SK-N-SH (cell line): ENCODE measurements at regions not wholly inside any gene's neighbourhood (a gene's known extent, or its start where the extent isn't known, plus 50 kb on each side); places are given as distances from the start of the nearest gene placed in this dataset.

Experiments
- CTCF ChIA-PET: fragments of 300-600, 350-600 bp; formaldehyde crosslinking; extraction: SDS; loops from one replicate; lab custom pipeline; 2021; lab: Yijun Ruan, JAX
- POLR2A ChIA-PET: fragments of 350-600 bp; sonication (Branson Sonifier 250); formaldehyde crosslinking; extraction: SDS; loops from one replicate; lab custom pipeline; 2020; ENCODE audit warnings: antibody characterized with exemption, inconsistent platforms; lab: Yijun Ruan, JAX
- DNase-seq: peaks from one replicate; pipeline ENCODE4 v3.0.0; 2012
- H2AFZ ChIP-seq: fragments of 200-600 bp; sonication (generic); 2 replicates; pipeline ENCODE4 v1.8.1; 2016; ENCODE audit warnings: antibody characterized with exemption, mild to moderate bottlenecking, low read depth
- H3F3A ChIP-seq: fragments of 200-600 bp; sonication (generic); replicated peaks from 2 replicates; pipeline ENCODE3; 2016; ENCODE audit warnings: antibody characterized with exemption, mild to moderate bottlenecking; ENCODE audit not compliant: insufficient read depth
- H3K27ac ChIP-seq, 2 experiments: fragments of 200-500 bp in 1 of 2; fragments of 200-600 bp in 1 of 2; sonication (Bioruptor generic) in 1 of 2; sonication (generic), shearing (Covaris generic) in 1 of 2; 2 replicates each; pipeline versions ENCODE4 v1.5.1 to v1.6.1; 2014 to 2016; ENCODE audit warnings: low read depth in 2 of 2, inconsistent platforms in 1 of 2, low read length in 1 of 2, mild to moderate bottlenecking in 1 of 2, mixed read lengths in 1 of 2
- H3K27me3 ChIP-seq: fragments of 200-600 bp; sonication (generic), shearing (Covaris generic); 2 replicates; pipeline ENCODE4 v1.6.1; 2016; ENCODE audit warnings: mixed run types; ENCODE audit not compliant: insufficient read depth
- H3K36me3 ChIP-seq, 2 experiments: fragments of 200-500 bp in 1 of 2; fragments of 200-600 bp in 1 of 2; sonication (Bioruptor generic) in 1 of 2; sonication (generic) in 1 of 2; replicated peaks in 1 of 2; 2 replicates each; pipeline versions ENCODE3 to v1.5.1; 2014 to 2016; ENCODE audit warnings: low read length in 1 of 2, mild to moderate bottlenecking in 1 of 2; ENCODE audit not compliant: insufficient read depth in 2 of 2, control insufficient read depth in 1 of 2
- H3K4me1 ChIP-seq, 2 experiments: fragments of 200-500 bp in 1 of 2; fragments of 200-600 bp in 1 of 2; sonication (Bioruptor generic) in 1 of 2; sonication (generic), shearing (Covaris generic) in 1 of 2; 2 replicates each; pipeline versions ENCODE4 v1.5.1 to v1.6.1; 2014 to 2016; ENCODE audit warnings: low read depth in 1 of 2, low read length in 1 of 2, mixed run types in 1 of 2; ENCODE audit not compliant: insufficient read depth in 2 of 2, control insufficient read depth in 1 of 2
- H3K4me2 ChIP-seq: fragments of 200-600 bp; sonication (generic), shearing (Covaris generic); 2 replicates; pipeline ENCODE4 v1.6.1; 2017; ENCODE audit warnings: mixed run types
- H3K4me3 ChIP-seq, 2 experiments: fragments of 200-500 bp in 1 of 2; fragments of 200-600 bp in 1 of 2; sonication (Bioruptor generic) in 1 of 2; sonication (generic), shearing (Covaris generic) in 1 of 2; 2 replicates each; pipeline versions ENCODE4 v1.5.1 to v1.8.1; 2014 to 2016; ENCODE audit warnings: low read depth in 2 of 2, inconsistent platforms in 1 of 2, low read length in 1 of 2, mild to moderate bottlenecking in 1 of 2, mixed read lengths in 1 of 2, moderate library complexity in 1 of 2
- H3K79me2 ChIP-seq: fragments of 200-600 bp; sonication (generic); 2 replicates; pipeline ENCODE4 v1.8.1; 2017; ENCODE audit warnings: mild to moderate bottlenecking; ENCODE audit not compliant: insufficient read depth
- H3K9ac ChIP-seq: fragments of 200-600 bp; sonication (generic); 2 replicates; pipeline ENCODE4 v1.6.1; 2017; ENCODE audit warnings: mixed run types
- H3K9me2 ChIP-seq: fragments of 200-600 bp; sonication (generic); 2 replicates; pipeline ENCODE4 v1.6.1; 2017; ENCODE audit warnings: mixed run types
- H3K9me3 ChIP-seq: fragments of 200-600 bp; sonication (generic); 2 replicates; pipeline ENCODE4 v1.6.1; 2017; ENCODE audit warnings: mixed run types, mild to moderate bottlenecking, moderate library complexity
- H4K20me1 ChIP-seq: fragments of 200-600 bp; sonication (generic); 2 replicates; pipeline ENCODE4 v1.6.1; 2017; ENCODE audit warnings: mild to moderate bottlenecking, mixed run types; ENCODE audit not compliant: insufficient read depth
- CHD2 ChIP-seq: fragments of 150-350 bp; IDR thresholded peaks from 2 replicates; pipeline ENCODE4 v1.6.1; 2018; ENCODE audit warnings: low read length; ENCODE audit not compliant: partially characterized antibody
- ELF1 ChIP-seq: IDR thresholded peaks from 2 replicates; pipeline ENCODE4 v1.4.0; 2012
- EP300 ChIP-seq, 2 experiments: IDR thresholded peaks; 2 replicates each; pipeline versions ENCODE4 v1.4.0 to v1.6.1; 2012; ENCODE audit warnings: borderline replicate concordance in 1 of 2, low read depth in 1 of 2, low read length in 1 of 2
- EZH2phosphoT487 ChIP-seq: fragments of 200-600 bp; sonication (generic); IDR thresholded peaks from 2 replicates; pipeline ENCODE4 v1.6.1; 2017; ENCODE audit warnings: low read depth, mixed run types, mild to moderate bottlenecking, antibody characterized with exemption, moderate library complexity, borderline replicate concordance
- FOSL2 ChIP-seq: IDR thresholded peaks from 2 replicates; pipeline ENCODE4 v1.4.0; 2012; ENCODE audit warnings: low read depth, mild to moderate bottlenecking, moderate library complexity, borderline replicate concordance
- FOXM1 ChIP-seq: IDR thresholded peaks from 2 replicates; pipeline ENCODE4 v1.4.0; 2012; ENCODE audit warnings: low read depth, mild to moderate bottlenecking
- GATA2 ChIP-seq: sonication (generic); formaldehyde crosslinking; IDR thresholded peaks from 2 replicates; pipeline ENCODE4 v1.5.0; 2020; ENCODE audit warnings: mild to moderate bottlenecking, missing genetic modification reagents
- IRF3 ChIP-seq: fragments of 150-350 bp; IDR thresholded peaks from 2 replicates; pipeline ENCODE4 v1.6.1; 2016; ENCODE audit warnings: mild to moderate bottlenecking, low read depth, low read length
- MAX ChIP-seq: IDR thresholded peaks from 2 replicates; pipeline ENCODE4 v1.4.0; 2012; ENCODE audit warnings: low read depth
- MXI1 ChIP-seq: IDR thresholded peaks from 2 replicates; pipeline ENCODE4 v1.6.1; 2012; ENCODE audit warnings: mild to moderate bottlenecking, low read depth, low read length, improper control_type of control experiment
- NRF1 ChIP-seq: IDR thresholded peaks from 2 replicates; pipeline ENCODE4 v1.6.1; 2012; ENCODE audit warnings: low read depth, mild to moderate bottlenecking, low read length
- RAD21 ChIP-seq: IDR thresholded peaks from 2 replicates; pipeline ENCODE4 v1.6.1; 2012; ENCODE audit warnings: mild to moderate bottlenecking, low read length
- RXRA ChIP-seq: IDR thresholded peaks from 2 replicates; pipeline ENCODE4 v1.4.0; 2012; ENCODE audit warnings: low read depth, mild to moderate bottlenecking, borderline replicate concordance
- SIN3A ChIP-seq: IDR thresholded peaks from 2 replicates; pipeline ENCODE4 v1.6.1; 2012; ENCODE audit warnings: low read depth, mild to moderate bottlenecking, low read length, moderate library complexity, borderline replicate concordance
- SMC3 ChIP-seq: IDR thresholded peaks from 2 replicates; pipeline ENCODE4 v1.6.1; 2012; ENCODE audit warnings: low read depth, low read length, improper control_type of control experiment
- TAF1 ChIP-seq: IDR thresholded peaks from 2 replicates; pipeline ENCODE4 v1.6.1; 2012; ENCODE audit warnings: low read depth, mild to moderate bottlenecking, low read length, moderate library complexity, borderline replicate concordance
- TCF12 ChIP-seq: IDR thresholded peaks from 2 replicates; pipeline ENCODE4 v1.4.0; 2012
- TEAD4 ChIP-seq: IDR thresholded peaks from 2 replicates; pipeline ENCODE4 v1.4.0; 2012; ENCODE audit warnings: mild to moderate bottlenecking, borderline replicate concordance; ENCODE audit not compliant: insufficient read depth
- USF1 ChIP-seq: IDR thresholded peaks from 2 replicates; pipeline ENCODE4 v1.4.0; 2012; ENCODE audit warnings: low read depth, borderline replicate concordance
- ZBTB33 ChIP-seq: IDR thresholded peaks from 2 replicates; pipeline ENCODE4 v1.4.0; 2012; ENCODE audit warnings: low read depth, borderline replicate concordance
- WGBS: methylation state at CpG from one replicate; pipeline ENCODE4 v1.1.6; 2017; ENCODE audit warnings: low lambda C conversion rate; 5-methylcytosine and 5-hydroxymethylcytosine counted together

GRCh38 chr18:39620551-39621168 is 2055.1 kb upstream of the CELF4 start:
- H3K27me3 ChIP-seq, result no peaks in the 10 kb centered on the region
- no peaks in the 10 kb centered on the region for H3K36me3 ChIP-seq
- CTCF ChIA-PET, result no interaction called here
- H3K4me3 ChIP-seq, result no peak overlapping the region
- H3F3A ChIP-seq, result no peaks in the 10 kb centered on the region
- no peaks in the 10 kb centered on the region for H3K9me2 ChIP-seq
- H3K4me2 ChIP-seq, result no peak overlapping the region
- POLR2A ChIA-PET, result no interaction called here
- H3K9me3 ChIP-seq, result no peaks in the 10 kb centered on the region
- no peaks in the 10 kb centered on the region for H4K20me1 ChIP-seq
- TF ChIP-seq USF1, result no peak
- no peak for TF ChIP-seq EZH2phosphoT487
- TF ChIP-seq FOSL2, result no peak
- no peak for TF ChIP-seq RAD21
- no peak for TF ChIP-seq SMC3
- TF ChIP-seq CHD2, result no peak
- TF ChIP-seq GATA2 (CRISPR knock-in tag), result no peak
- TF ChIP-seq FOXM1, result no peak
- no peak for TF ChIP-seq IRF3
- TF ChIP-seq MXI1, result no peak
- TF ChIP-seq TEAD4, result no peak
- no peak for TF ChIP-seq TAF1
- no peak for TF ChIP-seq SIN3A
- no peak for TF ChIP-seq TCF12
- TF ChIP-seq ELF1, result no peak
- TF ChIP-seq EP300 (IDR thresholded peaks at IDR 0.05; ENCODE audit: borderline replicate concordance in 1 of 2, low read depth in 1 of 2, low read length in 1 of 2), result no peak
- TF ChIP-seq MAX, result no peak
- TF ChIP-seq ZBTB33, result no peak
- TF ChIP-seq NRF1, result no peak
- TF ChIP-seq RXRA, result no peak
- no peak for DNase-seq
- no peaks in the 10 kb centered on the region for H3K4me1 ChIP-seq
- H2AFZ ChIP-seq, result no peak overlapping the region
- 65% methylated on average over 2 of the region's 2 CpGs for WGBS
- H3K9ac ChIP-seq, result no peak overlapping the region
- no peak overlapping the region for H3K27ac ChIP-seq
- no peaks in the 10 kb centered on the region for H3K79me2 ChIP-seq
